Muscle of back (tissue), 3 donors: ENCODE measurements at regions not wholly inside any gene's neighbourhood (a gene's known extent, or its start where the extent isn't known, plus 50 kb on each side); places are given as distances from the start of the nearest gene placed in this dataset.

Source experiments
- DNase-seq, 3 donors: peaks; one replicate each; pipeline versions ENCODE4 v3.0.0 to v3.0.0-alpha.2; 2013

DNA sequence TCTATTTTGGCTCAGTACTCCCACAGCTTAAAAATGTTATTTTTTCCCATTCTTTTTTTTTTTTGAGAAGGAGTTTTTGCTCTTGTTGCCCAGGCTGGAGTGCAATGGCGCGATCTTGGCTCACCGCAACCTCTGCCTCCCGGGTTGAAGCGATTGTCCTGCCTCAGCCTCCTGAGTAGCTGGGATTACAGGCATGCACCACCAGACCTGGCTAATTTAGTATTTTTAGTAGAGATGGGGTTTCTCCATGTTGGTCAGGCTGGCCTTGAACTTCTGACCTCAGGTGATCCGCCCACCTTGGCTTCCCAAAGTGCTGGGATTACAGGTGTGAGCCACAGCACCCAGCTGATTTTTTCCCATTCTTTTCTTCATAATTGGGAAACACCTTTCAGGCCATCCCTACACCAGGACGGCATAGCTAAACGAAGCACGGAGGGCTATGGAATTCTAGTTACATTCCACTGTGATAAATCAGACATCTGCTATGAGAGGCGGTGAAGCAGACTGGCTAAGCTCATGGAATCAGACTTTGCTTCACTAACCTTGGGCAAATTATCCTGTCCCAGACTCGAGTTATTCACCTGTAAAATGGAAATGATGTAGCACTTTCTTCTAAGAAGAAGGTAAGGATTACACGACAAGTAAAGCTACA lies 68.7 kb upstream of the ZFAND5 start:
- peak in 1 of 3 donors; percentile 41 for DNase-seq

DNA sequence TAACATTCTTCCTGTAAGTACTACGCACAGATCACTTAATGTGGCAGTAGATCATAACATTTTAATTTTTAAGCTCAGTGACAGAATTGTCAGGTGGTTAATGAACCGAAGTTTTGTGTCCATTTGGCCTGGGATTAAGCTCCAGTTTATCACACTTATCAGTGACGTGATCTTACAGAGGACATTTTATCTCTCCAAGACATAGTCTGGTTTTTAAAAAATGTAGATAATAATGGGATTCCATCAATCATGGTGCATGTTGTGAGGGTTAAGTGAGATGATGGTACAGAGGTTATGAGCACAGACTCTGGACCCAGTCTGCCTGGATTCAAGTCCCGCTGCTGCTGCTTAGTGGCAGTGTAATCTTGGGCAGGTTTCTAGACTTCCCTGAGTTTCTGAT lies 66.0 kb upstream of the ZFAND5 start:
- DNase-seq: no peak

DNA sequence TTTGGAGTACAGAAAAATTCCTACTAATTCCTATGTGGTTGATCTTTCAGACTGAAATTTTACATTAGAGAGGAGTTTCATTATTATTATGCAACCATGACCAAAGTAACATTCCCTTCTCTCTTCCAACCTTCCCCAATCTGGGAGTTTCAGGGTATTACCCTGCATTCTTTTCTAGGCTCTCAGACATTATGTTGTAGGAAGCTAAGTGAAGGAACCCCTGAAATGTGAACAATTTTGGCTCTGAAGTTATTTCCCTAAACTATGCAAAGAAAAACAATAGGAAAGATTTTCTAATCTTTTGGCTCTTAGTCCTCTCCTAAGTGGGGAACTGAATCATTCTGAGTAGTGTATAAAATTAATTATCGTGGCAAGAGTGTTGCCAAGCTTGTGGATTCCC lies 63.3 kb upstream of the ZFAND5 start:
- DNase-seq: peak in 1 of 3 donors; percentile 84

DNA sequence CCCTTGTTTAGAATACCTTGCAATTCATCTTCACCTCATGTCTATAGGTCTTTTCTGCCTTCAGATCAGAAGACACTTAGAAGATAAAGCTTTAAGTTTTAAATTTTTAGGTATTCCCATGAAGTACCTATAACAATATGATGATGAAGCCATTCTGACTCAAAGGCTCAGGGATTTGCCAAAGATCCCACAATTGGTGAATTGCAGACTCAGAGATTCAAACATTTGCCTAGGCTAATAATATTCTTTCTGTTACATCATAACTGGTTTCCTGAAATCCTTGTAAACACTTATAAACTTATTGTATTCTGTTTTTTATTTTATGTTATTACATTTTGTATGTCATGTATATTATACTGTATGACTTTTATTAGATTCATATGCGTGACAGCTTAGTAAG lies 62.8 kb upstream of the ZFAND5 start:
- DNase-seq: no peak

DNA sequence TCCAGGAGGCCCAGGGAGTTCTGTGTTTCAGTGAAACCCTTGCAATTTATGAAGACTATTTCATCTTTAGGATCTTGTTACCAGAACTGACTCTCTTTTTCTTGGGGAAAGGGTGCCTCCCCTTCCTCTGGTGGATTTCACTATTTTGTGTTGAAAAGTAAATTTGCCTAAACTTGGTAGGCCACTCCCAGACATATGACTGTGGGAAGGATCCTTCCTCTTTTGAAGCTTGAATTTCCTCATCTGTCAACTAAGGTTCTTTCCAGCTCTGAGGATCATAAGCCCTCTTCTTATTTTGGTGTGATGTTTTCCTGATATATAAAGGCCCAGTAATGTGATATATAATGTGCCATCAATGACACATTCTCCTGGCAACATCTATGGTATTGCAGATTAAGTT lies 59.1 kb upstream of the ZFAND5 start:
- DNase-seq: peak in 1 of 3 donors; percentile 10

DNA sequence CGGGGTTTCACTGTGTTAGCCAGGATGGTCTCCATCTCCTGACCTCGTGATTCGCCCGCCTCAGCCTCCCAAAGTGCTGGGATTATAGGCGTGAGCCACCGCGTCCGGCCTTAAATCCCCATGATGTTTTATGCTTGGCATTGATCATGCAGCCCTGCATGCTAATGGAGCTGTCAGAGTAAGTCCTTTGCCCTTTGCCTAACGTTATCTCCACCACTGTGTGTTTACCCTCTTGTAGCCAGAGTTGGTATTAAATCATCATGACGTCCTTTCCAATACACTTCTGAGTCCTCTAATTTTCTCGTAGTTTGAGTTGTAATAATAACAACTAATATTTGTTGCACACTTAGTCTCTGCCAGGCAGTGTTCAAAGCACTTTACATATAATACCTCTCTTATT lies 57.2 kb upstream of the ZFAND5 start:
- no peak for DNase-seq

DNA sequence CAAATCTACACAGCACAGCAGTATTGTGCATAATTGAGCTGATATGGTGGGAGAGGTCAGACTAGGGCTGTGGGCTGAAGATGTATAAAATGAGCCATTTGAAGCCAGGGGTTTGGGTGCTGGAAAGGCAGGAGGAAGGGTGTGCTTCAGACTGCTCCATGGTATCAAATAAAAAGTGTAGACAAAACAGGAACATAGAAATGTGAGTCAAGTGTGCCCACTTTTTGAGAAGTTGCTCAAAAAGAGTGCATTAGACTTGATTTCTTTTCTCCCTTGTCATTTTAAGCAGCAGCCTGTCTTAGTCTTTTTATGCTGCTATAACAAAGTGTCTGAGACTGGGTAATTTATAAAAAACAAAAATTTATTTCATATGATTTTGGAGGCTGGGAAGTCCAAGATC lies 55.8 kb upstream of the ZFAND5 start:
- DNase-seq: no peak

DNA sequence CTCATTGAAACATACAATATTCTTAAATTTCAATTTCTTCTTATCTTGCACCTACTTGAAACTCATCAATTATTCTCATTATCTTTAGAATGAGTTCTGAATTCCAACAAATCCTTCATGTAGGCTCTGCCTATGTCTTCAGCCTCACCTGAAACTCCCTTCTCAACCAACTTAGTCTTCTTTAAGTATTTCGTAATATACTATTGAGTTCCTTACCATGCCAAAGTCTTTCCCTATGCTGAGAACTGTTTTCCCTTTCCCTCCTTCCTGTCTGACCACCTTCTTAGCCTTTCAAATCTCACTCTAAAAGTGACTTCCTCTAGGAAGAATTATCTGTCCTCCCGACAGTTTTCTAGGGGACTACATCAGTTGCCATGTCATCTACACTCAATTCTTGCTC lies 50.9 kb upstream of the ZFAND5 start:
- DNase-seq: no peak

DNA sequence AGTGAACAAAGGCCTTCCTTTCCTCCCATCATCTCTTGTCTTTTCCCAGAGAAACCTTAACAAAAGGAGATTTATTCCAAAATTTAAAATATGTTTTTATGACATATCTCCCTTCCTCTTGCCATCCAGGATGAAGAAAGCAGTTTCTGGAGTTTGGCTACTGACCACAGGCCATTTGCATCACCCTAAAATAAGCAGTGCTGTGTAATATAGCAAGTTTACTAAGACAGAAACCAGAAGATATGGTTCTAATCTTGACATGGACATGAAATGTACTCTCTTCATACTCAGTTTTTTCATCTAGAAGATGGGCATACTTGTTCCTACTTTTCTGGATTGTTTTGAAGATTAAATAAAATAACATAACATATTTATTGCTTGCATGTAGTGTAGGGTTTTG lies 50.2 kb upstream of the ZFAND5 start:
- DNase-seq: no peak
